Spinal cord (tissue), 9 donors: ENCODE measurements at regions not wholly inside any gene's neighbourhood (a gene's known extent, or its start where the extent isn't known, plus 50 kb on each side); places are given as distances from the start of the nearest gene placed in this dataset.

Experiments used
- DNase-seq, 6 donors: peaks; one replicate each; pipeline versions ENCODE4 v3.0.0 to v3.0.0-alpha.2; 2013 to 2015; ENCODE audit warnings: low spot score in 6 of 6, low read depth in 4 of 6
- H3K27ac ChIP-seq: one replicate; pipeline ENCODE4 v1.5.1; 2013; ENCODE audit warnings: low read depth, low read length, control low read depth
- H3K27me3 ChIP-seq: one replicate; pipeline ENCODE4 v1.6.1; 2013; ENCODE audit warnings: low read length; ENCODE audit not compliant: control insufficient read depth, insufficient read depth
- H3K36me3 ChIP-seq: one replicate; pipeline ENCODE4 v1.6.1; 2013; ENCODE audit warnings: low read length; ENCODE audit not compliant: control insufficient read depth, insufficient read depth
- H3K4me1 ChIP-seq: one replicate; pipeline ENCODE4 v1.6.1; 2013; ENCODE audit warnings: low read length; ENCODE audit not compliant: control insufficient read depth, insufficient read depth
- H3K4me3 ChIP-seq: one replicate; pipeline ENCODE4 v1.5.1; 2013; ENCODE audit warnings: low read depth, low read length, control low read depth
- H3K9me3 ChIP-seq: one replicate; pipeline ENCODE4 v1.6.1; 2013; ENCODE audit warnings: low read length; ENCODE audit not compliant: control insufficient read depth, insufficient read depth
- WGBS: methylation state at CpG from one replicate; pipeline ENCODE4 v1.1.5; 2013; ENCODE audit warnings: missing lambda C conversion rate; ENCODE audit not compliant: insufficient coverage; 5-methylcytosine and 5-hydroxymethylcytosine counted together
- donor health status: healthy.

GRCh38 chr5:160957312-160957861 is 105.4 kb upstream of the ATP10B start:
- H3K27ac ChIP-seq, result no peak overlapping the region
- H3K36me3 ChIP-seq, result no peaks in the 10 kb centered on the region
- H3K4me1 ChIP-seq, result no peaks in the 10 kb centered on the region
- H3K9me3 ChIP-seq, result no peaks in the 10 kb centered on the region
- H3K4me3 ChIP-seq, result no peak overlapping the region
- no CpG with 5 or more reads among the region's 1 CpG for WGBS
- no peaks in the 10 kb centered on the region for H3K27me3 ChIP-seq
- DNase-seq, result no peak

- DNase-seq, result peak in 2 of 6 donors; percentile 50 to 81
- H3K4me3 ChIP-seq, result no peak overlapping the region
- H3K27me3 ChIP-seq, result no peaks in the 10 kb centered on the region
- H3K27ac ChIP-seq, result no peak overlapping the region
- no peaks in the 10 kb centered on the region for H3K4me1 ChIP-seq
- no peaks in the 10 kb centered on the region for H3K36me3 ChIP-seq
- no peaks in the 10 kb centered on the region for H3K9me3 ChIP-seq
- WGBS, result no CpG with 5 or more reads among the region's 1 CpG
Measured at GRCh38 chr5:160956051-160956450, 104.0 kb upstream of the ATP10B start.

GRCh38 chr5:160950311-160950710 is 98.3 kb upstream of the ATP10B start:
- peak in 1 of 6 donors; percentile 49 for DNase-seq
- Histone ChIP-seq H3K4me3 (no peak overlapping the region), H3K36me3 (no peaks in the 10 kb centered on the region), H3K27ac (no peak overlapping the region), H3K27me3 (no peaks in the 10 kb centered on the region), H3K9me3 (no peaks in the 10 kb centered on the region), H3K4me1 (no peaks in the 10 kb centered on the region)
- no CpG with 5 or more reads among the region's 2 CpGs for WGBS

GRCh38 chr5:160940725-160941124 is 88.7 kb upstream of the ATP10B start:
- 90% methylated on average over 5 of the region's 5 CpGs for WGBS
- H3K4me3 ChIP-seq, result no peak overlapping the region
- H3K27me3 ChIP-seq, result no peaks in the 10 kb centered on the region
- no peaks in the 10 kb centered on the region for H3K9me3 ChIP-seq
- H3K27ac ChIP-seq, result no peak overlapping the region
- DNase-seq, result no peak
- H3K4me1 ChIP-seq, result no peaks in the 10 kb centered on the region
- H3K36me3 ChIP-seq, result no peaks in the 10 kb centered on the region

DNA sequence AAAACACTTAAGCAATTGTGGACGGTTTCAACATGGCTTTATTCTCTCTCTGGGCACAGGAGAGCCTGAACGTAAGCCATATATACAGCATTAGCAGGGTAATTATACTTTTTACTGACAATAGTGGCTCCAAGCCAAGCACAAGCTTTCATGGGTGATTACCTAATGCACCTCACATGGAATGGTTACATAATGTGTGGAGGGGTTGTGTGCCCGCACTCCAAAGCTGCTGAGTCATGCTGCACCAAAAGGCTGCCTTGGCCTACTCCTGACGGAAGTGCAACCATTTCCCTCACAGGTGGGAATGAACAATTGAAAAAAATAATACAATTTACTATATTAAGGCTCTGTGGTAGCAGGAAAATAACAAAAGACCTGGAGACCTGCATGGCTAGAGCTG is 86.5 kb upstream of the ATP10B start:
- Histone ChIP-seq H3K27me3 (no peaks in the 10 kb centered on the region), H3K36me3 (no peaks in the 10 kb centered on the region), H3K27ac (no peak overlapping the region), H3K4me1 (no peaks in the 10 kb centered on the region), H3K4me3 (no peak overlapping the region), H3K9me3 (no peaks in the 10 kb centered on the region)
- no peak for DNase-seq
- WGBS, result 90% methylated on average over 2 of the region's 4 CpGs

- Histone ChIP-seq H3K4me1 (no peaks in the 10 kb centered on the region), H3K27me3 (no peaks in the 10 kb centered on the region), H3K36me3 (no peaks in the 10 kb centered on the region), H3K4me3 (no peak overlapping the region), H3K27ac (no peak overlapping the region), H3K9me3 (no peaks in the 10 kb centered on the region)
- WGBS, result 96% methylated on average over 4 of the region's 6 CpGs
- no peak for DNase-seq
Measured at GRCh38 chr5:160937570-160937969, 85.6 kb upstream of the ATP10B start.

DNA sequence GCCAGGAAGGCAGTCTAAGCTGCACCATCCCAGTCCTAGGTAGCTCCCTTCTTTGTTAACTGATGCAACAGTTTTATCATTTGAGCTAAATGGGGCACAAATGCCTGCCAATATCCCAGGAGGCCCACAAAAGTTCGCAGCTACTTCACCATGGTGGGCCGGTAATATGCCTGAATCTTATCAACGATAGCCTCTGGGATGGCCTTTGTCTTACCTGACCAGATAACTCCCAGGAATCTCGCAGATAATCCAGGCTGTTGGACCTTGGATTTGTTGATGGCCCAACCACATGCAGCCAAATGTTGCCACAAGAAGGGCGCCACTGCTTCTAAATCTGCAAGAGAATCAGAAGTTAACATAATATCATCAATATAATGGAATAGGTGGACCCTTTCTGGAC is 83.8 kb upstream of the ATP10B start:
- H3K36me3 ChIP-seq, result no peaks in the 10 kb centered on the region
- H3K27me3 ChIP-seq, result no peaks in the 10 kb centered on the region
- no peak overlapping the region for H3K4me3 ChIP-seq
- no peaks in the 10 kb centered on the region for H3K9me3 ChIP-seq
- no peaks in the 10 kb centered on the region for H3K4me1 ChIP-seq
- 96% methylated on average over 4 of the region's 5 CpGs for WGBS
- H3K27ac ChIP-seq, result no peak overlapping the region
- DNase-seq, result no peak

DNA sequence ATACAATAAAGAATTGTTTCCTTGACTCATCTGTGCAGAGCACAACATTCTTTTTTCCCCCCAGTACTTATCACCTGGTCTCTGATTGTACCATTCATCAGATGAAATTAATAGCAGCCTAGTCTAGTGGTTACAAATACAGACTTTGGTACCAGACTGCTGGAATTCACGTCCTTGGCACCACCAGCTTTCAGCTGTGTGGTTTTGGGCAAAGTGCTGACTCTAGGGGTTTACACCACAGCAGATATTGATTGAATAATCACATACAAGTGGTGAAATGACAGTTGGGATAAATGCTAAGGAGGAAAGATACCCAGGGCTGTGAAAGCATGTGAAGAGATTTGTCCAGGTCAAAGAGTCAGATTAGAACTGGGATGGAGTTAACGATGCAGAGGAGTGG is 79.3 kb upstream of the ATP10B start:
- DNase-seq, result no peak
- no peak overlapping the region for H3K4me3 ChIP-seq
- no peak overlapping the region for H3K27ac ChIP-seq
- H3K9me3 ChIP-seq, result no peaks in the 10 kb centered on the region
- no peaks in the 10 kb centered on the region for H3K36me3 ChIP-seq
- peaks cover 3% of the 10 kb centered on the region for H3K4me1 ChIP-seq
- H3K27me3 ChIP-seq, result peaks cover 5% of the 10 kb centered on the region
- WGBS, result 100% methylated on average over 1 of the region's 2 CpGs

DNA sequence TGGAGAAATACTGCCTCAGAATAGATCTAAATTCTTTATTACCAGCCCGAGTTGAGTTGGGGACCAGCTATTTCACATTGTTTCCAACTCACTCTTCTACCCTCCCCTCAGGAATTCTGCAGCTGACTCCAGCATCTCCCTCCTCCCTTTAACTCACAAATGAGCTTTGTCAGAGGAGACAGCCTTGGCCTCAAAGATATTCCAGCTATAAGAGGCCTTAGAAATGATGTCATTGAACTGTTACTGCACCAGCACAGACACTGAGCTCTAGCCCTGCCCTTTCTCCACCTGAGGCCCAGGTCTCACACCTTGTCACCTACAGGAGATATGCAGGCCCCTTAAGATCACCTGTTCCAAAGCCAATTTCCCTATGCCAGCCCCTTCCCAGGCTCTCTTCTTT is 78.4 kb upstream of the ATP10B start:
- peaks cover 3% of the 10 kb centered on the region for H3K4me1 ChIP-seq
- peaks cover 5% of the 10 kb centered on the region for H3K27me3 ChIP-seq
- DNase-seq, result peak in 1 of 6 donors; percentile 58
- WGBS, result 0% methylated on average over 1 of the region's 1 CpG
- no peaks in the 10 kb centered on the region for H3K9me3 ChIP-seq
- H3K4me3 ChIP-seq, result no peak overlapping the region
- peak overlapping the region; percentile 68 for H3K27ac ChIP-seq
- no peaks in the 10 kb centered on the region for H3K36me3 ChIP-seq

- no peaks in the 10 kb centered on the region for H3K9me3 ChIP-seq
- H3K27ac ChIP-seq, result no peak overlapping the region
- no peaks in the 10 kb centered on the region for H3K36me3 ChIP-seq
- H3K27me3 ChIP-seq, result peaks cover 5% of the 10 kb centered on the region
- H3K4me1 ChIP-seq, result peaks cover 3% of the 10 kb centered on the region
- no peak overlapping the region for H3K4me3 ChIP-seq
- 88% methylated on average over 1 of the region's 3 CpGs for WGBS
- DNase-seq, result no peak
Measured at GRCh38 chr5:160929906-160930305, 77.9 kb upstream of the ATP10B start.
